ENCODE measurements at regions not wholly inside any gene's neighbourhood (a gene's known extent, or its start where the extent isn't known, plus 50 kb on each side); places are given as distances from the start of the nearest gene placed in this dataset.

- TF ChIP-seq, protein P1, sequence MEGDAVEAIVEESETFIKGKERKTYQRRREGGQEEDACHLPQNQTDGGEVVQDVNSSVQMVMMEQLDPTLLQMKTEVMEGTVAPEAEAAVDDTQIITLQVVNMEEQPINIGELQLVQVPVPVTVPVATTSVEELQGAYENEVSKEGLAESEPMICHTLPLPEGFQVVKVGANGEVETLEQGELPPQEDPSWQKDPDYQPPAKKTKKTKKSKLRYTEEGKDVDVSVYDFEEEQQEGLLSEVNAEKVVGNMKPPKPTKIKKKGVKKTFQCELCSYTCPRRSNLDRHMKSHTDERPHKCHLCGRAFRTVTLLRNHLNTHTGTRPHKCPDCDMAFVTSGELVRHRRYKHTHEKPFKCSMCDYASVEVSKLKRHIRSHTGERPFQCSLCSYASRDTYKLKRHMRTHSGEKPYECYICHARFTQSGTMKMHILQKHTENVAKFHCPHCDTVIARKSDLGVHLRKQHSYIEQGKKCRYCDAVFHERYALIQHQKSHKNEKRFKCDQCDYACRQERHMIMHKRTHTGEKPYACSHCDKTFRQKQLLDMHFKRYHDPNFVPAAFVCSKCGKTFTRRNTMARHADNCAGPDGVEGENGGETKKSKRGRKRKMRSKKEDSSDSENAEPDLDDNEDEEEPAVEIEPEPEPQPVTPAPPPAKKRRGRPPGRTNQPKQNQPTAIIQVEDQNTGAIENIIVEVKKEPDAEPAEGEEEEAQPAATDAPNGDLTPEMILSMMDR (conservative IDR thresholded peaks at IDR 0.05; ENCODE audit: control insufficient read depth, insufficient read depth, low read depth, low read length), result no peak
Observed at GRCh38 chr4:19260346-19260745, 991.4 kb upstream of the SLIT2 start.

DNA sequence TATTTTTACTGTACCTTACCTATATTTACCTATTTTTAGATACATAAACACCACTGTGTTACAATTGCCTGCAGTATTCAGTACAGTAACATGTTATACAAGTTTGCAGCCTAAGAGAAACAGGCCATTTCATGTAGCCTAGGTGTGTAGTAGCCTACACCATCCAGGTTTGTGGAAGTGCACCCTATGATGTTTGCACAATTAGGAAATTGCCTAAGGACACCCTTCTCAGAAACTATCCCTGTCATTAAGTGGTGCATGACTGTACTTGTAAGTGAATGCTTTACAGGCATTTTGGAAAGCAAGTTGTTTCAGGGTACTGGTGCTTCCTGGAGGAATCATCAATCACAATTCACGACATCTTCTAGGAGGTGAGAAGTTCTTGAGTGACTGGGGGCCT, 991.8 kb upstream of the SLIT2 start:
- TF ChIP-seq, protein P1 (conservative IDR thresholded peaks at IDR 0.05; ENCODE audit: control insufficient read depth, insufficient read depth, low read depth, low read length), result no peak
- no peak overlapping the region for H3K4me3 ChIP-seq (ENCODE audit: control insufficient read depth, low read depth, low read length)

More at GRCh38 chr4:19260346-19260745, 991.4 kb upstream of the SLIT2 start:
- no peak for DNase-seq (ENCODE audit: low read depth)
- H3K4me3 ChIP-seq (ENCODE audit: control insufficient read depth, low read depth, low read length), result no peak overlapping the region

GRCh38 chr4:19256823-19257222, 994.9 kb upstream of the SLIT2 start:
- no peak overlapping the region for H3K4me3 ChIP-seq (ENCODE audit: control insufficient read depth, low read depth, low read length)
- TF ChIP-seq, protein P1 (conservative IDR thresholded peaks at IDR 0.05; ENCODE audit: control insufficient read depth, insufficient read depth, low read depth, low read length), result no peak
- no peak for DNase-seq (ENCODE audit: low read depth)

More for the DNA sequence above, 991.8 kb upstream of the SLIT2 start:
- no peak for DNase-seq (ENCODE audit: low read depth)

DNA sequence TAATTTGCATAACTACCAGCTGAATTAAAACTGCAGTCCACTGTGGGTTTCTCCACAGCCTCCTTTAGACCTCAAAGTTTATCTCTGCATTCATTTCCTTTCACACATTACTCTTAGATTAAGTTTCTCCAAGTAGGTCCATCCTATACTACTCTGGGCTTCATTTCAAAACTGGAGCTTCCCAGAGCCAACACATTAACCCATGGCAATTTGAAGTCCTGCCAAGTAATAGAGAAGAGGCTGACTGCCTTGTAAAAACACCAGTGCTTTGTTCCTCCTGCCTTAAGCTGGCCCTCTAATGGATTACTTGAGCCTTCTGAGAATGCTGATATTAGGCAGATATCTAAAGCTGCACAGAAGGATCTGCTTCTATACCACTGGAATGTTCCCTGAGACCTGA, 997.2 kb upstream of the SLIT2 start:
- DNase-seq (ENCODE audit: low read depth), result peak; percentile 7
- H3K4me3 ChIP-seq (ENCODE audit: control insufficient read depth, low read depth, low read length), result no peak overlapping the region
- TF ChIP-seq, protein P1 (conservative IDR thresholded peaks at IDR 0.05; ENCODE audit: control insufficient read depth, insufficient read depth, low read depth, low read length), result no peak

- no peak overlapping the region for H3K4me3 ChIP-seq (ENCODE audit: control insufficient read depth, low read depth, low read length)
- TF ChIP-seq, protein P1 (conservative IDR thresholded peaks at IDR 0.05; ENCODE audit: control insufficient read depth, insufficient read depth, low read depth, low read length), result no peak
- DNase-seq (ENCODE audit: low read depth), result no peak
Observed at GRCh38 chr4:19248023-19248422, 1003.7 kb upstream of the SLIT2 start.

GRCh38 chr4:19241895-19242294, 1009.8 kb upstream of the SLIT2 start:
- no peak overlapping the region for H3K4me3 ChIP-seq (ENCODE audit: control insufficient read depth, low read depth, low read length)
- no peak for DNase-seq (ENCODE audit: low read depth)
- TF ChIP-seq, protein P1 (conservative IDR thresholded peaks at IDR 0.05; ENCODE audit: control insufficient read depth, insufficient read depth, low read depth, low read length), result no peak

DNA sequence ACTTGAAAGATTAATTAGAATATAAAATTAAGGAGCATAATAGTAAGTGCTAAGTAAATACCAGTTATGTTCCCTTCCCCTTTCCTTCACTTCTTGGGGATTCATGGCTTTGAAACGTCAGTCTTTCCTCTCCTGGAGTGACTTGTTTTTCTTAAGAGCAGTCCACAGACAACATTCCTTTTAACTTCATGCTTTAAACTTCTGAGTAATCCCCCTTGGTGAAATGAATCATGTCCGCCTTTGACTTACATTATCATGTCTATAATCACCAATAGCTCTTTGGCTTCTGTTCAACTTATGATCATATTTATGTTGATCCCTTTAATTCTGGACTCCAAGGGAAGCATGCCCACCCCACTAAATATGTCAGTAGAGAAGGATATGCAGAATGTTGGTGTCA, 1012.1 kb upstream of the SLIT2 start:
- DNase-seq (ENCODE audit: low read depth), result peak; percentile 55
- TF ChIP-seq, protein P1 (conservative IDR thresholded peaks at IDR 0.05; ENCODE audit: control insufficient read depth, insufficient read depth, low read depth, low read length), result no peak
- H3K4me3 ChIP-seq (ENCODE audit: control insufficient read depth, low read depth, low read length), result no peak overlapping the region
